Kidney (tissue), 13 donors: ENCODE measurements at regions not wholly inside any gene's neighbourhood (a gene's known extent, or its start where the extent isn't known, plus 50 kb on each side); places are given as distances from the start of the nearest gene placed in this dataset.

ENCODE experiments used
- DNase-seq, 5 donors: peaks; one replicate each; pipeline ENCODE4 v3.0.0-alpha.2; 2013 to 2020
- FAIRE-seq: peaks from 2 replicates; lab custom pipeline; 2012; peaks lifted over from hg19 to GRCh38; lab: Jason Lieb, UNC
- H3K27ac ChIP-seq, 2 donors: one replicate each; pipeline ENCODE4 v1.7.0; 2013; ENCODE audit warnings: low read depth in 2 of 2, low read length in 2 of 2, inconsistent platforms in 1 of 2
- H3K27me3 ChIP-seq: one replicate; pipeline ENCODE4 v1.7.1; 2013; ENCODE audit warnings: low read length, inconsistent platforms; ENCODE audit not compliant: control insufficient read depth, insufficient read depth
- H3K36me3 ChIP-seq, 3 donors: one replicate each; pipeline versions ENCODE4 v1.7.0 to v1.7.1; 2013; ENCODE audit warnings: low read length in 3 of 3, control low read depth in 1 of 3, inconsistent platforms in 1 of 3; ENCODE audit not compliant: insufficient read depth in 3 of 3, control insufficient read depth in 2 of 3
- H3K4me1 ChIP-seq, 3 donors: one replicate each; pipeline versions ENCODE4 v1.7.0 to v1.7.1; 2013; ENCODE audit warnings: low read length in 3 of 3, inconsistent platforms in 1 of 3, low read depth in 1 of 3; ENCODE audit not compliant: control insufficient read depth in 2 of 3, insufficient read depth in 2 of 3
- H3K4me3 ChIP-seq, 3 donors: one replicate each; pipeline versions ENCODE4 v1.7.0 to v1.8.1; 2013; ENCODE audit warnings: low read length in 3 of 3, control low read depth in 1 of 3, inconsistent platforms in 1 of 3
- H3K9ac ChIP-seq, 3 donors: one replicate each; pipeline versions ENCODE4 v1.7.0 to v1.7.1; 2013; ENCODE audit warnings: low read length in 3 of 3, control low read depth in 1 of 3, inconsistent platforms in 1 of 3
- H3K9me3 ChIP-seq, 3 donors: one replicate each; pipeline versions ENCODE4 v1.7.0 to v1.7.1; 2013; ENCODE audit warnings: low read length in 3 of 3, control low read depth in 1 of 3, inconsistent platforms in 1 of 3; ENCODE audit not compliant: control insufficient read depth in 2 of 3, insufficient read depth in 1 of 3
- CTCF ChIP-seq: IDR thresholded peaks from 3 replicates; pipeline ENCODE4 v1.5.1; 2012; ENCODE audit warnings: mild to moderate bottlenecking, moderate library complexity, borderline replicate concordance; ENCODE audit not compliant: insufficient read depth; ENCODE audit errors: extremely low read depth
- intact Hi-C: fragments of 100-400 bp; cut with DNase I; formaldehyde crosslinking; loops from one replicate; pipeline ENCODE4 v1.11.1; 2022
- donor health status: control.
- donor health status: control.
- donor health status: control.
- donor health status: control.
- donor health status: control.
- donor health status: DM: yes; HTN: yes; CAD: no.
- donor health status: Normal renal cell carcinoma (clear cell type).

- Histone ChIP-seq H3K9me3 (no peaks in the 10 kb centered on the region), H3K4me1 (no peaks in the 10 kb centered on the region), H3K36me3 (no peaks in the 10 kb centered on the region), H3K9ac (no peak overlapping the region), H3K4me3 (no peak overlapping the region), H3K27ac (no peak overlapping the region), H3K27me3 (no peaks in the 10 kb centered on the region)
- TF ChIP-seq CTCF, result no peak
- no peak for FAIRE-seq
- no peak for DNase-seq
- intact Hi-C loops, result no loop called here
These were observed 196.7 kb downstream of the TTC6 start for GRCh38 chr14:37792124-37792523.

- no peak overlapping the region for H3K27ac ChIP-seq
- no peaks in the 10 kb centered on the region for H3K36me3 ChIP-seq
- no peak overlapping the region for H3K9ac ChIP-seq
- no peak for TF ChIP-seq CTCF
- FAIRE-seq, result no peak
- no peak for DNase-seq
- no peak overlapping the region for H3K4me3 ChIP-seq
- H3K9me3 ChIP-seq, result no peaks in the 10 kb centered on the region
- H3K4me1 ChIP-seq, result no peaks in the 10 kb centered on the region
- intact Hi-C loops, result no loop called here
- H3K27me3 ChIP-seq, result no peaks in the 10 kb centered on the region
These were observed 201.4 kb downstream of the TTC6 start for GRCh38 chr14:37796703-37797416.

DNA sequence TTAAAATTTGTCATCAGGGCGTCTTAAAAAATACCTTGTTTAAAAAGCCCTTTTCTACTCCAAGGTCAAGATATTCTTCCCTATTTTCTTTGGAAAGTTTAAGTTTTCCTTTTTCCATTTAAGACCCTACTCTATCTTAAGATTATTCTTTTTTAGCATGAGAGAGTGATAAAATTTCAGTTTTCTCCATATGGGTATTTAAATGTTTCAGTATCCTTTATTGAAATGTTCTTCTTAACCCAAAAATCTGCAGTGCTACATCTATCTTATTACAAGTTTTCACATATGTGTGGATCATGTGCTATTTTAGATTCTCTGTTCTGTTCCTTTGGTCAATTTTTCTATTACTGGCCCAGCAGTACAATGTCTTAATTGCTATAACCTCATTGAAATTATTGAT is 202.2 kb downstream of the TTC6 start:
- H3K36me3 ChIP-seq, result no peaks in the 10 kb centered on the region
- H3K27ac ChIP-seq, result no peak overlapping the region
- H3K4me3 ChIP-seq, result no peak overlapping the region
- no peaks in the 10 kb centered on the region for H3K4me1 ChIP-seq
- FAIRE-seq, result no peak
- no peak for TF ChIP-seq CTCF
- H3K27me3 ChIP-seq, result no peaks in the 10 kb centered on the region
- no peak overlapping the region for H3K9ac ChIP-seq
- H3K9me3 ChIP-seq, result no peaks in the 10 kb centered on the region
- intact Hi-C loops, result no loop called here
- DNase-seq, result no peak

DNA sequence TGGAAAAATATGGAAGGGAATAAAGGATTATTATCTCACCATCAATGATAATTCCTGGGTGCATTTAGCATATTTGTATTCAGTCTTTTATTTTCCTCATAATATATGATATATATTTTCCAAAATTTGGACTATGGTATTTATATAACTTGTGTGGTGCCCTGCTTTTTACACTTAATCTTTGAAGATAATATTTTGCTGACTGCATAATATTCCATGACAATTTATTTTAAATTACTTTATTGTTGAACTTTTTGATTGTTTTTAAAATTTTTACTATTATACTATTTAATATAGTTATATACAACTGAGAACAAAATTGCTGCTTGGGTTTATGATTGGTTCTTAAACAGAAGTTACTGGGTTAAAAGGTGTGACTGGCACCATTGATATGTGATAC is 212.3 kb downstream of the TTC6 start:
- Histone ChIP-seq H3K36me3 (no peaks in the 10 kb centered on the region), H3K9ac (no peak overlapping the region), H3K27ac (no peak overlapping the region), H3K4me1 (no peaks in the 10 kb centered on the region), H3K4me3 (no peak overlapping the region), H3K9me3 (no peaks in the 10 kb centered on the region), H3K27me3 (no peaks in the 10 kb centered on the region)
- intact Hi-C loops, result no loop called here
- DNase-seq, result no peak
- FAIRE-seq, result no peak
- no peak for TF ChIP-seq CTCF
